ENCODE measurements at regions not wholly inside any gene's neighbourhood (a gene's known extent, or its start where the extent isn't known, plus 50 kb on each side); places are given as distances from the start of the nearest gene placed in this dataset.

GRCh38 chr16:72285728-72286127, 113.8 kb upstream of the PMFBP1 start:
- Histone ChIP-seq H3K27me3 (no peaks in the 10 kb centered on the region), H3K4me3 (no peak overlapping the region), H3K4me1 (peaks cover 0 to 7% (median 2%) of the 10 kb centered on the region in 4 donors), H3K36me3 (no peaks in the 10 kb centered on the region), H3K27ac (no peak overlapping the region), H3K9me3 (no peaks in the 10 kb centered on the region)
- WGBS, 2 donors: 81 to 82% methylated on average over 6 of the region's 6 CpGs
- no peak for ATAC-seq (ENCODE audit: low FRiP score in 2 of 2)
- TF ChIP-seq CTCF (IDR thresholded peaks at IDR 0.05) (no peak), POLR2AphosphoS5 (IDR thresholded peaks at IDR 0.05) (no peak), EP300 (IDR thresholded peaks at IDR 0.05) (peak in 1 of 4 donors; percentile 8), POLR2A (IDR thresholded peaks at IDR 0.05) (no peak)
- DNase-seq: no peak

GRCh38 chr16:72285324-72285723, 113.4 kb upstream of the PMFBP1 start:
- H3K4me1 ChIP-seq: peaks cover 0 to 7% (median 2%) of the 10 kb centered on the region in 4 donors
- no peaks in the 10 kb centered on the region for H3K27me3 ChIP-seq
- H3K27ac ChIP-seq: no peak overlapping the region
- no peak for TF ChIP-seq POLR2A (IDR thresholded peaks at IDR 0.05)
- TF ChIP-seq CTCF (IDR thresholded peaks at IDR 0.05): no peak
- no peak for TF ChIP-seq POLR2AphosphoS5 (IDR thresholded peaks at IDR 0.05)
- no peak for TF ChIP-seq EP300 (IDR thresholded peaks at IDR 0.05)
- no peak overlapping the region for H3K4me3 ChIP-seq
- WGBS, 2 donors: 95 to 97% methylated on average over 5 of the region's 5 CpGs
- ATAC-seq (ENCODE audit: low FRiP score in 2 of 2) (no peak), DNase-seq (no peak)
- no peaks in the 10 kb centered on the region for H3K36me3 ChIP-seq
- H3K9me3 ChIP-seq: no peaks in the 10 kb centered on the region

GRCh38 chr16:72284042-72284789, 112.3 kb upstream of the PMFBP1 start:
- Histone ChIP-seq H3K4me3 (no peak overlapping the region), H3K36me3 (no peaks in the 10 kb centered on the region), H3K27me3 (no peaks in the 10 kb centered on the region), H3K9me3 (no peaks in the 10 kb centered on the region), H3K27ac (peak overlapping the region in 1 of 4 donors; percentile 13), H3K4me1 (peaks cover 0 to 7% (median 2%) of the 10 kb centered on the region in 4 donors)
- no peak for TF ChIP-seq POLR2A (IDR thresholded peaks at IDR 0.05)
- no peak for TF ChIP-seq CTCF (IDR thresholded peaks at IDR 0.05)
- no peak for TF ChIP-seq POLR2AphosphoS5 (IDR thresholded peaks at IDR 0.05)
- TF ChIP-seq EP300 (IDR thresholded peaks at IDR 0.05): no peak
- DNase-seq: peak in 1 of 2 donors; percentile 59
- ATAC-seq (ENCODE audit: low FRiP score in 2 of 2): peak in 1 of 2 donors; percentile 63
- 74 to 90% methylated on average over 13 of the region's 13 CpGs for WGBS, 2 donors

- peak in 1 of 2 donors; percentile 27 for ATAC-seq (ENCODE audit: low FRiP score in 2 of 2)
- Histone ChIP-seq H3K36me3 (no peaks in the 10 kb centered on the region), H3K9me3 (no peaks in the 10 kb centered on the region), H3K27ac (no peak overlapping the region), H3K4me3 (no peak overlapping the region), H3K4me1 (peaks cover 0 to 7% (median 2%) of the 10 kb centered on the region in 4 donors), H3K27me3 (no peaks in the 10 kb centered on the region)
- WGBS, 2 donors: 57 to 64% methylated on average over 1 of the region's 1 CpG
- TF ChIP-seq CTCF (IDR thresholded peaks at IDR 0.05): no peak
- no peak for DNase-seq
These were observed 110.4 kb upstream of the PMFBP1 start for GRCh38 chr16:72282362-72282761.

- DNase-seq (no peak), ATAC-seq (ENCODE audit: low FRiP score in 2 of 2) (no peak)
- Histone ChIP-seq H3K4me3 (peak overlapping the region in 1 of 4 donors; percentile 7), H3K9me3 (no peaks in the 10 kb centered on the region), H3K36me3 (no peaks in the 10 kb centered on the region), H3K27me3 (no peaks in the 10 kb centered on the region), H3K27ac (peak overlapping the region in 1 of 4 donors; percentile 41), H3K4me1 (peaks cover 0 to 5% (median 0%) of the 10 kb centered on the region in 4 donors)
- 72 to 85% methylated on average over 3 of the region's 3 CpGs for WGBS, 2 donors
- TF ChIP-seq POLR2A (IDR thresholded peaks at IDR 0.05) (no peak), CTCF (IDR thresholded peaks at IDR 0.05) (no peak), EP300 (IDR thresholded peaks at IDR 0.05) (no peak), POLR2AphosphoS5 (IDR thresholded peaks at IDR 0.05) (no peak)
These were observed 106.3 kb upstream of the PMFBP1 start for GRCh38 chr16:72278301-72278700.

Measured in upper lobe of left lung (tissue), 6 donors.